A549 (cell line): ENCODE measurements at regions not wholly inside any gene's neighbourhood (a gene's known extent, or its start where the extent isn't known, plus 50 kb on each side); places are given as distances from the start of the nearest gene placed in this dataset.

Experiments used
- ATAC-seq, 2 experiments: fragments of 200-7000 bp in 1 of 2; fragments of >200 bp in 1 of 2; cut with Nextera tagmentation in 1 of 2; cut with Tn5 transposase in 1 of 2; 3 replicates each; pipeline versions ENCODE4 v1.8.0 to v1.9.1; 2018 to 2020; ENCODE audit warnings: mild to moderate bottlenecking in 1 of 2, moderate library complexity in 1 of 2
- CTCF ChIA-PET: fragments of 300-600 bp; sonication (Branson Sonifier 250); formaldehyde crosslinking; extraction: SDS; loops from one replicate; lab custom pipeline; 2021; ENCODE audit warnings: antibody characterized with exemption, inconsistent platforms; lab: Yijun Ruan, JAX
- POLR2A ChIA-PET: fragments of 350-600 bp; formaldehyde crosslinking; extraction: SDS; loops from one replicate; lab custom pipeline; 2021; ENCODE audit warnings: antibody characterized with exemption, inconsistent platforms; lab: Yijun Ruan, JAX
- DNase-seq, 2 experiments: peaks; one replicate each; pipeline versions ENCODE4 v3.0.0 to v3.0.0-alpha.2; 2011 to 2016; ENCODE audit warnings: low read depth in 1 of 2, low spot score in 1 of 2
- FAIRE-seq: peaks from 2 replicates; lab custom pipeline; 2011; peaks lifted over from hg19 to GRCh38; lab: Jason Lieb, UNC
- H3K27ac ChIP-seq, 2 experiments: fragments of >200 bp; sonication (Bioruptor Twin); formaldehyde crosslinking; 3 replicates each; pipeline ENCODE4 v1.5.1; 2016 to 2017
- H3K4me1 ChIP-seq: fragments of >200 bp; sonication (Bioruptor Twin); formaldehyde crosslinking; 3 replicates; pipeline ENCODE4 v1.6.1; 2016
- H3K4me2 ChIP-seq: fragments of >200 bp; sonication (Bioruptor Twin); formaldehyde crosslinking; 3 replicates; pipeline ENCODE4 v1.6.1; 2016
- H3K4me3 ChIP-seq: fragments of >200 bp; sonication (Bioruptor Twin); formaldehyde crosslinking; 3 replicates; pipeline ENCODE4 v1.5.1; 2016
- H3K9me3 ChIP-seq: fragments of >200 bp; sonication (Bioruptor Twin); formaldehyde crosslinking; 3 replicates; pipeline ENCODE4 v1.6.1; 2016
- CBX2 ChIP-seq: fragments of 200-600 bp; sonication (generic); IDR thresholded peaks from 2 replicates; pipeline ENCODE4 v1.6.1; 2016; ENCODE audit warnings: low read depth, mild to moderate bottlenecking, borderline replicate concordance
- CEBPB ChIP-seq, 2 experiments: fragments of >200 bp in 1 of 2; sonication (Bioruptor Twin) in 1 of 2; formaldehyde crosslinking in 1 of 2; IDR thresholded peaks; 2 replicates each; pipeline ENCODE4 v1.6.1; 2012 to 2016
- CHD2 ChIP-seq: fragments of 150-350 bp; IDR thresholded peaks from 2 replicates; pipeline ENCODE4 v1.6.1; 2014; ENCODE audit warnings: low read length; ENCODE audit not compliant: partially characterized antibody
- CHD4 ChIP-seq: fragments of 200-600 bp; sonication (generic); IDR thresholded peaks from 2 replicates; pipeline ENCODE4 v1.6.1; 2016; ENCODE audit warnings: antibody characterized with exemption, mild to moderate bottlenecking, borderline replicate concordance
- ESRRA ChIP-seq: fragments of 150-350 bp; IDR thresholded peaks from 2 replicates; pipeline ENCODE4 v1.6.1; 2014; ENCODE audit warnings: mild to moderate bottlenecking, low read length, borderline replicate concordance
- FOSL2 ChIP-seq, 2 experiments: fragments of 450-650 bp in 1 of 2; fragments of >200 bp in 1 of 2; sonication (Bioruptor Twin) in 1 of 2; formaldehyde crosslinking; IDR thresholded peaks; 2 replicates each; pipeline versions ENCODE4 v1.5.0 to v1.6.1; 2016 to 2020; ENCODE audit warnings: mild to moderate bottlenecking in 1 of 2, moderate library complexity in 1 of 2
- HOXB13 ChIP-seq: fragments of 250-450 bp; sonication (Bioruptor Pico); IDR thresholded peaks from 2 replicates; pipeline ENCODE4 v1.5.0; 2020; ENCODE audit warnings: low read depth, mild to moderate bottlenecking, moderate library complexity
- HOXB5 ChIP-seq: fragments of 250-450 bp; sonication (Bioruptor Pico); IDR thresholded peaks from 2 replicates; pipeline ENCODE4 v1.5.0; 2020; ENCODE audit warnings: mild to moderate bottlenecking, moderate library complexity
- JUN ChIP-seq, 2 experiments: fragments of >200 bp; sonication (Bioruptor Twin); formaldehyde crosslinking; IDR thresholded peaks; 2 replicates in 1 of 2; 3 replicates in 1 of 2; pipeline ENCODE4 v1.6.1; 2016 to 2017
- JUNB ChIP-seq: fragments of >200 bp; sonication (Bioruptor Twin); formaldehyde crosslinking; IDR thresholded peaks from 2 replicates; pipeline ENCODE4 v1.6.1; 2016
- KDM5A ChIP-seq: fragments of 200-600 bp; sonication (generic); IDR thresholded peaks from 2 replicates; pipeline ENCODE4 v1.6.1; 2016; ENCODE audit warnings: antibody characterized with exemption, mild to moderate bottlenecking
- MAFK ChIP-seq: fragments of 450-650 bp; IDR thresholded peaks from 2 replicates; pipeline ENCODE4 v1.6.1; 2014; ENCODE audit not compliant: partially characterized antibody
- NFE2L2 ChIP-seq: fragments of 150-350 bp; conservative IDR thresholded peaks from 2 replicates; pipeline ENCODE4 v1.6.1; 2014; ENCODE audit warnings: low read length
- NR3C1 ChIP-seq: fragments of >200 bp; sonication (Bioruptor Twin); formaldehyde crosslinking; IDR thresholded peaks from 3 replicates; pipeline ENCODE4 v1.6.1; 2017
- PHF8 ChIP-seq: fragments of 200-600 bp; sonication (generic); IDR thresholded peaks from 2 replicates; pipeline ENCODE4 v1.6.1; 2016; ENCODE audit warnings: low read depth, mild to moderate bottlenecking, antibody characterized with exemption, moderate library complexity, borderline replicate concordance
- POLR2AphosphoS2 ChIP-seq: conservative IDR thresholded peaks from 2 replicates; pipeline ENCODE4 v1.6.1; 2012; ENCODE audit warnings: low read length, improper control_type of control experiment, inconsistent platforms
- RARB ChIP-seq: fragments of 250-450 bp; sonication (Bioruptor Pico); IDR thresholded peaks from 2 replicates; pipeline ENCODE4 v1.8.0; 2021; ENCODE audit warnings: mild to moderate bottlenecking, moderate library complexity
- SREBF2 ChIP-seq: fragments of 450-650 bp; IDR thresholded peaks from 2 replicates; pipeline ENCODE4 v1.6.1; 2014; ENCODE audit warnings: mild to moderate bottlenecking, moderate library complexity
- TFCP2L1 ChIP-seq: fragments of 250-450 bp; sonication (Bioruptor Pico); IDR thresholded peaks from 2 replicates; pipeline ENCODE4 v1.5.0; 2021; ENCODE audit warnings: mild to moderate bottlenecking
- TP53 ChIP-seq: fragments of 250-450 bp; sonication (Bioruptor Pico); IDR thresholded peaks from 2 replicates; pipeline ENCODE4 v1.5.0; 2021; ENCODE audit warnings: mild to moderate bottlenecking, moderate library complexity
- ZC3H11A ChIP-seq: fragments of 450-650 bp; IDR thresholded peaks from 2 replicates; pipeline ENCODE4 v1.6.1; 2014; ENCODE audit warnings: antibody characterized with exemption, mild to moderate bottlenecking
- ZFP36 ChIP-seq: fragments of 450-650 bp; IDR thresholded peaks from 2 replicates; pipeline ENCODE4 v1.6.1; 2014; ENCODE audit warnings: borderline replicate concordance; ENCODE audit not compliant: partially characterized antibody
- ZNF302 ChIP-seq: fragments of 250-450 bp; sonication (Bioruptor Pico); IDR thresholded peaks from 2 replicates; pipeline ENCODE4 v1.9.0; 2021; ENCODE audit warnings: inconsistent platforms, mild to moderate bottlenecking, moderate library complexity
- WGBS: methylation state at CpG from one replicate; pipeline ENCODE4 v1.1.6; 2017; ENCODE audit errors: missing lambda C conversion rate; 5-methylcytosine and 5-hydroxymethylcytosine counted together
- TF ChIP-seq, protein P1 (sequence below): fragments of 450-650 bp; IDR thresholded peaks from 2 replicates; pipeline ENCODE4 v1.6.1; 2014; ENCODE audit warnings: antibody characterized with exemption
- TF ChIP-seq, protein P2 (sequence below): fragments of 250-450 bp; sonication (Bioruptor Pico); IDR thresholded peaks from 2 replicates; pipeline ENCODE4 v1.5.0; 2021; ENCODE audit warnings: mild to moderate bottlenecking, moderate library complexity, borderline replicate concordance
- TF ChIP-seq, protein P3 (sequence below): IDR thresholded peaks from 2 replicates; pipeline ENCODE4 v1.6.1; 2012
- TF ChIP-seq, protein P4 (sequence below): fragments of >200 bp; sonication (Bioruptor Twin); formaldehyde crosslinking; IDR thresholded peaks from 3 replicates; pipeline ENCODE4 v1.5.1; 2016

DNA sequence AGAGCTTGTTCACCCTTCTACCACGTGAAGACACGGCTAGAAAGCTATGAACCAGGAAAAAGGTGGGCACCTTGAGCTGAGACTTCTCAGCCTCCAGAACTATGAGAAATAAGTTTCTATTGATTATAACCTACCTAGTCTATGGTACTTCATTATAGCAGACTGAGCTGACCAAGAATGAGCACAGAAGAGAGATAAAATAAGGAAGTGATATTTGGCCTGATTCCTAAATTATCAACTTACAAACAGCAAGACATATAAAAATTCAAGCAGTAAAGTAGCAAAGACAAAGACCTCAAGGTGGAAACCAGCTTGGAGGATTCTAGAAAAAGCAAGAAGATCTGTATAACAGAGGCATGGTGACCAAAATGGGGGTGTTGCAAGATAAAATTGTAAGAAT, 63.9 kb upstream of the OSTN start:
- WGBS, result 83% methylated on average over 2 of the region's 2 CpGs
- TF ChIP-seq ESRRA (no peak), CBX2 (no peak), CEBPB (IDR thresholded peaks at IDR 0.05) (no peak), NFE2L2 (no peak), PHF8 (no peak), TP53 (CRISPR knock-in tag) (no peak), ZNF302 (no peak), CHD2 (no peak), ZFP36 (no peak), RARB (CRISPR knock-in tag) (no peak), HOXB5 (no peak), FOSL2 (IDR thresholded peaks at IDR 0.05) (no peak), FOSL2 (CRISPR knock-in tag; IDR thresholded peaks at IDR 0.05) (no peak), MAFK (no peak), POLR2AphosphoS2 (no peak)
- TF ChIP-seq, protein P1, sequence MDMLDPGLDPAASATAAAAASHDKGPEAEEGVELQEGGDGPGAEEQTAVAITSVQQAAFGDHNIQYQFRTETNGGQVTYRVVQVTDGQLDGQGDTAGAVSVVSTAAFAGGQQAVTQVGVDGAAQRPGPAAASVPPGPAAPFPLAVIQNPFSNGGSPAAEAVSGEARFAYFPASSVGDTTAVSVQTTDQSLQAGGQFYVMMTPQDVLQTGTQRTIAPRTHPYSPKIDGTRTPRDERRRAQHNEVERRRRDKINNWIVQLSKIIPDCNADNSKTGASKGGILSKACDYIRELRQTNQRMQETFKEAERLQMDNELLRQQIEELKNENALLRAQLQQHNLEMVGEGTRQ, result no peak
- TF ChIP-seq, protein P2, sequence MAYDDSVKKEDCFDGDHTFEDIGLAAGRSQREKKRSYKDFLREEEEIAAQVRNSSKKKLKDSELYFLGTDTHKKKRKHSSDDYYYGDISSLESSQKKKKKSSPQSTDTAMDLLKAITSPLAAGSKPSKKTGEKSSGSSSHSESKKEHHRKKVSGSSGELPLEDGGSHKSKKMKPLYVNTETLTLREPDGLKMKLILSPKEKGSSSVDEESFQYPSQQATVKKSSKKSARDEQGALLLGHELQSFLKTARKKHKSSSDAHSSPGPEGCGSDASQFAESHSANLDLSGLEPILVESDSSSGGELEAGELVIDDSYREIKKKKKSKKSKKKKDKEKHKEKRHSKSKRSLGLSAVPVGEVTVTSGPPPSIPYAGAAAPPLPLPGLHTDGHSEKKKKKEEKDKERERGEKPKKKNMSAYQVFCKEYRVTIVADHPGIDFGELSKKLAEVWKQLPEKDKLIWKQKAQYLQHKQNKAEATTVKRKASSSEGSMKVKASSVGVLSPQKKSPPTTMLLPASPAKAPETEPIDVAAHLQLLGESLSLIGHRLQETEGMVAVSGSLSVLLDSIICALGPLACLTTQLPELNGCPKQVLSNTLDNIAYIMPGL (CRISPR knock-in tag), result no peak
- TF ChIP-seq, protein P3, sequence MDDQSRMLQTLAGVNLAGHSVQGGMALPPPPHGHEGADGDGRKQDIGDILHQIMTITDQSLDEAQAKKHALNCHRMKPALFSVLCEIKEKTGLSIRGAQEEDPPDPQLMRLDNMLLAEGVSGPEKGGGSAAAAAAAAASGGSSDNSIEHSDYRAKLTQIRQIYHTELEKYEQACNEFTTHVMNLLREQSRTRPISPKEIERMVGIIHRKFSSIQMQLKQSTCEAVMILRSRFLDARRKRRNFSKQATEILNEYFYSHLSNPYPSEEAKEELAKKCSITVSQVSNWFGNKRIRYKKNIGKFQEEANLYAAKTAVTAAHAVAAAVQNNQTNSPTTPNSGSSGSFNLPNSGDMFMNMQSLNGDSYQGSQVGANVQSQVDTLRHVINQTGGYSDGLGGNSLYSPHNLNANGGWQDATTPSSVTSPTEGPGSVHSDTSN, result no peak
- POLR2A ChIA-PET, result no interaction called here
- H3K4me3 ChIP-seq, result no peak overlapping the region
- no peak for DNase-seq
- no peak overlapping the region for H3K27ac ChIP-seq
- H3K4me1 ChIP-seq, result no peaks in the 10 kb centered on the region
- H3K4me2 ChIP-seq, result no peak overlapping the region
- no peak for ATAC-seq
- H3K9me3 ChIP-seq, result no peaks in the 10 kb centered on the region
- FAIRE-seq, result no peak
- CTCF ChIA-PET, result no interaction called here

DNA sequence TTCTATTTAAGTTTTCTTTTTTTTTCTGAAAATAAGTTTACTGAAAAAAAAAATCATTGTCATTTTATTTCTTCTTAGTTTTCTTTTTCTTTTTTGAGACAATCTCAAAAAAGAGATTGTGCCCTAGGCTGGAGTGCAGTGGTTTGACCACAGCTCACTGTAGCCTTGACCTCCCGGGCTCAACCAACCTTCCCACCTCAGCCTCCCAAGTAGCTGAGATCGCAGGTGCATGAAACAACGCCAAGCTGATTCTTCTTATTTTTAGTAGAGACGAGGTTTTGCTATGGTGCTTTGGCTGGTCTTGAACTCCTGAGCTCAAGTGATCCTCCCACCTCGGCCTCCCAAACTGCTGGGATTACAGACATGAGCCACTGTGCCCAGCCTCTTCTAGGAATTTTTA, 65.7 kb upstream of the OSTN start:
- TF ChIP-seq ZC3H11A (no peak), SREBF2 (no peak), ESRRA (no peak), POLR2AphosphoS2 (no peak), NR3C1 (no peak), KDM5A (no peak), PHF8 (no peak), JUN (IDR thresholded peaks at IDR 0.05) (no peak), JUNB (no peak), CHD4 (no peak), CEBPB (IDR thresholded peaks at IDR 0.05) (no peak), RARB (CRISPR knock-in tag) (no peak), HOXB13 (CRISPR knock-in tag) (no peak), TFCP2L1 (CRISPR knock-in tag) (no peak)
- TF ChIP-seq, protein P4, sequence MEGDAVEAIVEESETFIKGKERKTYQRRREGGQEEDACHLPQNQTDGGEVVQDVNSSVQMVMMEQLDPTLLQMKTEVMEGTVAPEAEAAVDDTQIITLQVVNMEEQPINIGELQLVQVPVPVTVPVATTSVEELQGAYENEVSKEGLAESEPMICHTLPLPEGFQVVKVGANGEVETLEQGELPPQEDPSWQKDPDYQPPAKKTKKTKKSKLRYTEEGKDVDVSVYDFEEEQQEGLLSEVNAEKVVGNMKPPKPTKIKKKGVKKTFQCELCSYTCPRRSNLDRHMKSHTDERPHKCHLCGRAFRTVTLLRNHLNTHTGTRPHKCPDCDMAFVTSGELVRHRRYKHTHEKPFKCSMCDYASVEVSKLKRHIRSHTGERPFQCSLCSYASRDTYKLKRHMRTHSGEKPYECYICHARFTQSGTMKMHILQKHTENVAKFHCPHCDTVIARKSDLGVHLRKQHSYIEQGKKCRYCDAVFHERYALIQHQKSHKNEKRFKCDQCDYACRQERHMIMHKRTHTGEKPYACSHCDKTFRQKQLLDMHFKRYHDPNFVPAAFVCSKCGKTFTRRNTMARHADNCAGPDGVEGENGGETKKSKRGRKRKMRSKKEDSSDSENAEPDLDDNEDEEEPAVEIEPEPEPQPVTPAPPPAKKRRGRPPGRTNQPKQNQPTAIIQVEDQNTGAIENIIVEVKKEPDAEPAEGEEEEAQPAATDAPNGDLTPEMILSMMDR, result no peak
- TF ChIP-seq, all 56 proteins: peak for 0
- CTCF ChIA-PET, result no interaction called here
- no peak for DNase-seq
- Histone ChIP-seq H3K27ac (no peak overlapping the region), H3K4me1 (no peaks in the 10 kb centered on the region), H3K9me3 (no peaks in the 10 kb centered on the region), H3K4me2 (no peak overlapping the region), H3K4me3 (no peak overlapping the region)
- no peak for ATAC-seq
- FAIRE-seq, result no peak
- WGBS, result 59% methylated on average over 5 of the region's 5 CpGs
- POLR2A ChIA-PET, result no interaction called here
